HG02870 (cell line): ENCODE measurements at regions not wholly inside any gene's neighbourhood (a gene's known extent, or its start where the extent isn't known, plus 50 kb on each side); places are given as distances from the start of the nearest gene placed in this dataset.

Source experiments
- ATAC-seq: cut with Tn5 transposase; IDR thresholded peaks from one replicate; pipeline ENCODE4 v1.9.1; 2021; ENCODE audit warnings: mild to moderate bottlenecking, moderate library complexity; ENCODE audit not compliant: unreplicated experiment

DNA sequence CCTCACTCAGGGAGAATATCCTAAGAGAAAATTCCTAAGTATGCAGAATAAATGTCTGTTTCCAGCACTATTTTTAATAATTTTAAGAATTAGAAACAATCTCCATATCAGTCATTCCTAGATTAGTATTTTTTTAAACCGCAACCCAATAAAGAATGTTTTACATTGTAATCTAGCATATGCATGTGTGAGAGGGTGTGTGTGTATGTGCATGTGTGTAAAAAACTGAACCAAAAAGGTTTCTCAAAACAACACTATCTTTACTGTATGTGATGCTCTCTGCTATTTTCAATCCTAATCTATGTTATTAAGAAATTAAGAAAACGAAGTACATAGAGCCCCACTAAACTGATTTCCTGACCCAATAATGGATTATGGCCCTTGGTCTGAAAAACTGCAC, 90.6 kb upstream of the AKIP1 start:
- no peak for ATAC-seq

DNA sequence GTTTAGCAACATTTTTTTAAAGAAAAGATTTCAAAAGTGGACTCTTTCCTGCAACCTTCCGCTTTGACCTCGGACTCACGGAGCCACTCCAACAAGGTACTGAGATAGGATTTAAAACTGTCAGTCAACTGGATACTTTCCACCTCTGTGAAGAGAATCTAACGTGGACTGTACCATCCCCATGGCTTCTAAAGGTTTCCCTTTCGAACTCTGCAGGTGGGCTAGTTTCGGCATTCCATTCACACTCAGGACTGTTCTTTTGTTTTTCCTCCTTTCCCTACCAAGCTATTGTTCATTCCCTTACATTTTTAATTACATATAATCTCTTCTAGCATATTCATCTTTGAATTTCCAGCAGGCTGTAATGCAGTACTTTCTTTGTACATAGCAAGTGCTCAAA, 88.5 kb upstream of the AKIP1 start:
- no peak for ATAC-seq

DNA sequence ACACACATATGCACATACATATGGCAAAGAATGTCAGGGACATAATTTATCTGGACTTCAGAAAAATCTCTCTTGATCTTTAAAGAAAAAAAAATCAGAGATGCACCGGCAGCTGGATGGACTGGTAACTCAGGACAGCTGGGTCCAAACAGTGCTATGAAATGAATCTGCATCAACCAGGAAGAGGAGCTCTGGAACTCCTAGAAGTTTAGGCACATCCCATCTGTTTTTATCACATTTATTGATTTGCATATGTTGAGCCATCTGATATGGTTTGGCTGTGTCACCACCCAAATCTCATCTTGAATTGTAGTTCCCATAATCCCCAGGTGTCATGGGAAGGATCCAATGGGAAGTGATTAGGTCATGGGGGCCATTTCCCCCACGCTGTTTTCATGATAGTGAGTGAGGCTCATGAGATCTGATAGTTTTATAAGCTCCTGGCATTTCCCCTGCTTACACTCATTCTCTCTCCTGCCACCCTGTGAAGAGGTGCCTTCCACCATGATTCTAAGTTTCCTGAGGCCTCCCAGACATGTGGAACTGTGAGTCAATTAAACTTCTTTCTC, 87.7 kb upstream of the AKIP1 start:
- ATAC-seq: no peak

DNA sequence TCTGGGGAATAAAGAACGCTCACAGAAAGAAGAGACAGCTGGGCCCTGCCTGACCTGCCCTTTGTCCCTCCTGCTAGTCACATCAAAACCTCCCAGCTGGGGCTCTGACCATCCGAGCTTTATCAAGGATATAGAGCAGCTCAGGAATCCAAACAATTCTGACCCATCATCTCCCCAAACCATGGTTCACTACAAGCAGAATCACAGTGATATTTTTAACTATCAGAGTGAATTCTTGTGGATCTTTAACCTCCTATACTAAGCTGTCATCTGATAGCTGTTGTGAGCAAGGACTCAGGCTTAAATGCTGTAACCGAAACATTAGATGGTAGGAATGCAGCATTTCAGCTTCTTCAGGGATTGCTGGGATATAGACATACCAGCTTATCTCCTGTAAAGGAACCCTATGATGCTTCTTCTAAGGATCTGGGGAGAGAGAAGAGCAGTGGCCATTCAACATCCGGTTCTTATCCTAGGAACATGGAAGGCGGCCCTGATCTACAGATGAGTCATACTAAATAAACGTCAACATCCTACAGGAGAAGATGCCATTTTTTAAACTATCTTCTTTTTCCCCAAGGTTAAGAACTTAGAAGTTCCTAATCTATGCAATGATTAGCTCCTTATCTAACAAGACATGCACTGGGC, 84.7 kb upstream of the AKIP1 start:
- ATAC-seq: no peak

DNA sequence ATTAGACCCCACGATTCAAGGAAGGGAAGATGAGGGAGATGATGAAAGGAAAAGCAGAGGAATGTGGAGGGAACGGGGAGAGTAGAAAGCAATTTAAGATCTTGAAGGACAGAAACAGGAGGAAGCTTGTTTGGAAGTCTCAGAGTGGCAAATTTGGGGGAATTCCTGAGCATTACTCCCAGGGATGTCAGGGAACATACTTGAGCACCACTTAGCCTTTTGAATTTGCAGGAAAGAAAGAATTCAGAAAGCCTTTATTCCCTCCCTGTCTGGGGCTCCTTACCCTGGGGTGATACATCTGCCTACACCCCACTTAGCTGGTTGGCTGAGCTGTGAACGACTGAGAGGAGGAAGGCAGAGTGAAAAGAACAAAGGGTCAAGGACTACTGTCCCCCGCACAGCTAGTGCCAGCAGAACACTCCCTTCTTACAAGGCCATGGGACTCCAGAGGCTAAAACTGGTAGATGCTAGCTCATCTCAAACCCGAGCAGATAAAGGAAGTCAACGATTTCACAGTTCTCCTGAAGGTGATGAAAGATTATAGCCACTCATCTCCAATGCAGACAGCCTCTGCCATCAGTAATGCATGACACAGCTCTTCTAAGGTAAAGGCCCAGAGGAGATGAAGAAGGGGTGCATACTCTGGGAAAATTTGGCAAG, 84.0 kb upstream of the AKIP1 start:
- no peak for ATAC-seq

DNA sequence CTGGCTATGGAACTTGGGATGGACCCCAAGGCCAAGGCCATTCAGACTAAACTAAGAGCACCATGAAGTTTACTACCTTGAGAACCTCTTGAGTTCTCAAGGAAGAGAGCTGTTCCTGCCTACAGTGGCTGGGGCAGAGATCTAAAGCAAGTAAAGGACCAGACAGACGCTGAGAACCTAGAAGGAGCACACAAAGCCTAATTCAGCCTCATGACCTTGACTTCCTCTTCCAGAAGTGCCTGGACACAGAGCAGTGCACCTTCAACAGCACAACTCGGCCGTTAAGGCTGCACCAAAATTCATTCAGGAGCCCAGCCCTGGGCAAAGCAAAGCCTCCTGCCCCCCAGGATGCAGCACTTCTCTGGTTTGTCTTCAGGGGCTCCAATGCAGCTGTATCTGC, 82.9 kb upstream of the AKIP1 start:
- no peak for ATAC-seq

DNA sequence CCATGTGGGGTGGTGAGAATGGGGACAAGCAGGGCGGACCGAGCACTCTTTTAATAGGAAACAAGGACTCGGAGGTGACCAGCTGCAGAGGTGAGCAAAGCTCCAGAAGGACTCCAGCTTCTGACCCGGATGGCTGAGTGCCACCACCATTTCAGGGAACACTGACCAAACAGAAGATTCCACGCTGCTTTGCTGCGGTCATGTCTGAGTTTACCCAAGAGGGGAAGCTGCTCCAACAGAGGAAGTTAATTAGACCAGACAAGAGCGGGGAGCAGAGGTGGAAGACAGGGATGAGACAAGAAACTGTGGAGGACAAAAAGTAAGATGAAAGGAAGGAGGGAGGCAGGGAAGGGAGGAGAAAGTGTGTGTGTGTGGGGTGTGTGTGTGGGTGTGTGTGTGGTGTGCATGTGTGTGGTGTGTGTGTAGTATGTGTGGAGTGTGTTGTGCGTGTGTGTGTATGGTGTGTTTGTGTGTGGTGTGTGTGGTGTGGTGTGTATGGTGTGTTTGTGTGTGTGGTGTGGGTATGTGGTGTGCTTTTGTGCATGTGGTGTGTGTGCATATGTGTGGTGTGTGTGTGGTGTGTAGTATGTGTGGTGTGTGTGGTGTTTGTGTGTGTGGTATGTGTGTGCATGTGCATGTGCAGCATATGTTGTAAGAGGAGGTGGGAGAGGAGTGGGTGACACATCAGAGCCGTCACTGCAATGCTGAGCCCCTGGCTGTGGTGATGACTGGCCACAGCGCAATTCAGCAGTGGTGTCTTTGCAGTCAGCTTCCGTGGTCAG, 82.2 kb upstream of the AKIP1 start:
- no peak for ATAC-seq

DNA sequence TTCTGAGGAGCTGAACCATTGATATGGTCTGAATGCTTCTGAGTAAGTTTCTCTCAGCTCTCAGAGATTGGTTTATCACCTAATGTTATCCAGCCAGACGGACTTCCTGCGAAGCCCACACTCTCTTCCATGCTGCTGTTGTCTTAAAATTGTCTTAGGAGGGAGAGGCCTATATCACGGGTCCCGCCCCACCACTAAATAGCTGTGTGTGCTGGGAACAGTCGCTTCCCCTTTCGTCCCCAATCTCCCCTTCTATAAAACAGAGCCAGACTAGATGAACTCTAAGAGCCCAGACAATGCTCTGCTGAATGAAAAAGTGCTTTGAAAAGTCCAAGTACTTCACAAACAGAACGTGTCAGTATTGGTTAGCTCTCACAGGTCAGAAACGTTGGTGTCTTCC, 81.4 kb upstream of the AKIP1 start:
- no peak for ATAC-seq

DNA sequence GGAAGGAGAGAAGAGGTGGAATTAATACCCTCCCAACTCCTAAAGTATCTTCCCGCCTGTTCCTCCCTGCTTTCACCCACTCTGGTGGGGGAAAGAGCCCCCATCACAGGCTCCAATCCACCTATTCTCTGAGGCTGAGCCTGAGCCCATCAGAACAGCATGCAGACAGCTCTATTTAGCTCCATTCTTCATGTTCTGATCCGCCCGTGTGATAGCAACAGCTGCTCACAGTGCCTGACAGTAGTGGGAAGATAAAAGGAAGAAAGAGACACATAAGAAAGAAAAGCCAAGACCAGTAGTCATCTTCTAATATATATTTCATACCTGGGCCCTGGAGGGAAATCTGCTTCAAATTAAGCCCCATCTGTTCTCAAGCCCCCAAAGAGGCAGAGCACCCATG, 80.3 kb upstream of the AKIP1 start:
- ATAC-seq: no peak

DNA sequence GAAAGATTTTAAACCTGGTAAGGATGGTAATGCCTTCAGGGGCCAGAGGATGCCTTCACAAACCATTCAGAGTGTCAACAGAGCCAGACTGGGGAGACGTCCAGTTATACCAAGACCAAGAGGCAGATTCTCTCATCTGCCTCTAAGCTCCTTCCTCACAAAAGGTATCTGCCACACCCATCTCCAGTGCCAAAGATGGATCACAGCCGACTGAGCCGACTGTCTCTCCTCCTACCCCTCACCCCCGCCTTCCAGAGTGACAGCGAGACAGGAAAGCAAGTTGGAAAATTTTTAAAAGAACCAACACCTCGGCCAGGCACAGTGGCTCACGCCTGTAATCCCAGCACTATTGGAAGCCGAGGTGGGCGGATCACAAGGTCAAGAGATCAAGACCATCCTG, 79.1 kb upstream of the AKIP1 start:
- no peak for ATAC-seq

DNA sequence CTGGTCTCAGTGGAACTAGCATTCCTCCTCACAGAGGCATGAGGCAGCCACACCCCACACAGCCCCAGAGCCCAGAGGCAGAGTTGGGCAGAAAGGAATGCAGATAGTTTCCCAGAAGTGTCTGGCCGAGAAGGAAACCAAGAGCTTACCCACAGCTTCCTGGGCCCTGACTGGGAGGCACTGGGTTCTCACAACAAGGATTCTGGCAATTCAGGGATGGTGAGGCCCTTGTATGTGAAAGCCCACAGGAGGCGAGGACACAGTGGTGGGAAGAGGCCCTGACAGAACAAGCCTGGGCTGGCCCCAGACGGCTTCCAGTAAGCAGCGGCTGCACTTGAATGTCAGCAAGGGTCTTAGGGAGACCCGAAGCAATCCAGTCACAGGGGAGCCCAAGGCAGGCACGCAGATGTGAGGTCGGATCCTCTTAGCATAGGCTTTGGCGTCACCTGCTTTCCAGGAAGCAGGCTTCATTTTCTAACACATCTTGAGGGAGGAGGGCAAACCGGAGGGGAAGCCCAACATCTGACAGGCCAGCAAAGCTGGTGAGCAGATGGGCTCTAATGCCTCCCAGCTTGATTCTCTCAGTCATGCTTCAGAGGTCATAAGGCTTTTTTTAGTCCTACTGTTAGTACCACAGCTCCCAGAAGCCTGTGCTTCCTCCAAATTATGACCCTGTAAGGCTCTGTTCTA, 78.3 kb upstream of the AKIP1 start:
- ATAC-seq: peak; percentile 89

DNA sequence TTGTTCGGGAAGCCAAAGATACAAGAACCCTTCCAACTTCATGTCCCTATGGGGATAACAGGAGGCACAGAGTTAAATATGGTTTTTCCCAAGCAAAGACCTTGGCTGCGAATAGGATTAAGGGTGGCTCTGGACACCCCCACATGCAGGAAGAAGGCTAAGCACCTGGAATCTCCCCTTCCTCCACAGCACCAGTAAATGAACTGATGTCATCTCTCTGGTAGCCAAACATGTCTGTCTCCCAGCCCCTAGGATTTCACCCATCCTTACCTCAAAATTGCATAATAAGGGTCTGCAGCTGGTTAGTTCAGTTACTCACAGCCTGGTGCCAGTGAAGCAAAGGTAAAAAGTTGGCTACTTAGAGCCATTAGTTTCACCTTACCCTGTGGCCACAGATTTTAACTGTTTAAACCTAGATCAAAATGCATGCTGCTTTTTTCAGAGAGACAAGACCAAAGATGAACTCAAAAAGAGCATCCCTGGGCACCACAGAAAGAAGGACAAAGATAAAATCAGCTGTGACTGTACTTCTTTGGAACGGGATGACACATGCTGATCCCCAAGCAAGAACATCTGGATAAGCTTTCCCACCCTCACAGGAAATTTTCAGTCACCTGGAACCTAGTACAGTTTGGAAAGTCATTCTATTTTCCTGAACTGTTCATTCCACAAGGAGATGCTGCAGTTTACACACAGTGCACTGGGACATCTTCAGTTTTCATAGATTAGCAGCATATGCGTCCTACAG, 77.2 kb upstream of the AKIP1 start:
- ATAC-seq: no peak

DNA sequence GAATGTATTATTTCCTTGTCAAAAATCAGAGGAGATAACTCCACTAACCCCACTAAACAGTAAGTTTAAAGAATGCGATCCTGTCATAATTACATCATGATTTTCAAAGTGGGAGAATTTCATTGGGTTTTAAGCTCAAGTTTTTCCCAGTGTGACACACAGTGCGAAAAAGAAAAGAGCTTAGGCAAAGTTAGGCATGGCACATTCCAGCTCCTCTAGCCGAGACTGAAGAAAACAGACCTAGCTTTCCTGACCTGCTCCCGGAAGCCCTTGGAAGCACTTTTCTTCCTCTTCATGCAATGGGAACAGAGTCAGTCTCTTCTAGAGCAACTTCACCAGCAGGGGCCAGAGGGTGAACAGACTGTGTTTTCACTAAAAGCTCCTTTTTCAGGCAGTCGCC, 76.6 kb upstream of the AKIP1 start:
- no peak for ATAC-seq

DNA sequence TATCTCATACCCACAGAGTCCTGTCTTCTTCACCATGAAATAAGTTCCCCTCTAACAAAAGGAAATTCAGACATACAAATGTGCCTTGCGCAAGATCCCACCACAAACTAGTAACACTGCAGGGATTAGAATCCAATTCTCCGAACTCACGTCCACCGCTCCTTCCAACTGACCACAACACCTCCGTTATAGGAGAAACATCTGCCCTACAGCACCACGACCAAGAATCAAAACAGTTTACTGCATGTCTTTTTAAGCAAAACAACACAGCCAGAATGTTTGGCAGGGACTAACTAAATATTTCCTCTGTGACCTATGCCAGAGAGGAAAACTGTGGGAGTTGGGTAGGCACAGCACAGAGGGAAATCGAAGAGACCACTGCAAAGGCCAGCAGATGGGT, 72.7 kb upstream of the AKIP1 start:
- ATAC-seq: no peak

DNA sequence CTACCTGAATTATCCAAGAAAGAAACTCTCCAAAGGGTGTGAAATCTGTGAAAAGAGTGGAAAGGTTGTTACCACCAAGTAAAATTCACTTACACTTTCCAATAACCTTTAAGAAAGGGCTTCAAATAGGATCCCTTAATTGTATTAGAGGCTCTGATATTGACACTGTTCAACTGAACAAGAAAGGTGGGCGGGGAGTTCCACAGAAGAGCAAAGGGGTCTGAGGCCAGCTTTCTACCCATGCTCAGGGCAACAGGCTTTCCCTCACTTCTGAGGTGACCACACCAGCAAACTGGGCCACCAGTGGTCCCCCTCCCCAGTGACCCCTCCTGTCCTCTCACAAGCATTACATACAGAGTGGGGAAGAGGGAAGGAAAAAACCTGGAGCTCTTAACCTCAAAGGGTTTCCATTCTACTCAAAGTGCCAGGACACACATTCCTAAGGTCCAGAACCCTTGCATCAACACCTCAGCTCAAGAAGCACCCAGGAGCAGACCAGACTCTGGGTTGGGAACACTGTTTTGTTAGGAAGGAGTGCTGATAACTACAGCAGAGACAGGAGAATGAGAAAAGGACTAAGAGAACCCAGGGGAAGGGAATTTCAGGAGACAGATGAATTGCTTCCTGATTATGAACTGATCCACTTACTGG, 71.6 kb upstream of the AKIP1 start:
- no peak for ATAC-seq

DNA sequence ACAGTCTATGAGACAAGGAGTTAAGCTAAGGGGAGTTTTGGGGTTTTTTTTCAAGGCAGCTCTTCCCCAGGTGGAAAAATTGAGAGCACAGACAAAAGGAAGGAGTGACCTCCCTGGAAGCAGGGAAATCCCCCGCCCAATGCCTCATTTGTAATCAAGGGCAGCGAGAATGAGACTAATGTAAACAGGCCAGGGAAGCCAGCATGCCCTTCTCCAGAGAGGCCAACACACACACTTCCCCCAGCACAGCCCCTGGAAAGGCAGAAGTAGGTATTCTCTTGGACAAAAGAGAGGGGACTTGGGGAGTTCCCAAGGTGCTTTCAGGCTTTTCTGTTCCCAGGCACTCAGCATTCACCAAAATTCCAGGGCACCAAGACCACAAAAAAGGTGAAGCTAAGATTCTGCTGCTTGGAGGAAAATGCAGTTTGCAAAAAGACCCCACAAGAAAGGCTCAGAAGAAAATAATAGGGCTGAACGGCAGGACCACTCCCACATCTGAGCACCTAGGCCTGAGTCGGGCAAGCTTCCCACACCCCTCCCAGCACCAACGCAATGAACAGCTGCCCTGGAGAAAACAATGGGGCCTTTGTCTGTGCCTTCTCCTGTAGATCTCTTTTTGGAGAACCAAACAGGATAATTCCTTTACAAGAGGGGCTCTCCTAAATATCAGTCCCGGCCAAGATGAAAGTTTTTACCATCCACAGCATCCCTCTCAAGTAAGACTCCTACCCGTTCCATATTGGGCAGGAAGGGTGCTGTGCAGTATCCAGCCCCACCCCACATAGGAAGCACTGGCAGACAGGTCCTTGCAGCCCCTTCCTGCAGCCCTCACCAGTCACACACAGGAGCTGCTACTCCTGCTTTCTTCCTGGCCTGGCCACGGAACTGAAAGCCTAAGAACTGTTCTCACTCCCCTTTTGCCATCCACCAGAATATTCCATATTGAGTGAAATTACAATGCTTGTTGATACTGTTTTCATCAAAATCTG, 70.7 kb upstream of the AKIP1 start:
- no peak for ATAC-seq

DNA sequence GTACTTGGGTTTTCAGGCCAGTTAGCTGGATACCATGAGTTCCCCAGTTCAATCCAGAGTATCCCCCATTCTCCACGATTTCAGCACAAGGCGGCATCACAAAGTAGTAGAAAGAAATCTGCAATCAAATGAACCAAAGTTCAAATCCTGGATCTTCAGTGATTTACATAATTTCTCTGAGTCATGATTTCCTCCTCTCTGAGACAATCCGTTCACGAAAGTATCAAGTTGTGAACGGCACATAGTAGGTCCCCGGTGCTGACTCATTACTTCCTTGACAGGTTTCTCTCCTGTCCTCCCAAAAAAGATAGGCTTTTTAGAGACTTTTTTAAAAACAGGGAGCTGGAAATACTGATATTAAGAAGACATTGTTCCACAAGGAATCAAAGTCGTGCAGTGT, 69.1 kb upstream of the AKIP1 start:
- ATAC-seq: no peak

DNA sequence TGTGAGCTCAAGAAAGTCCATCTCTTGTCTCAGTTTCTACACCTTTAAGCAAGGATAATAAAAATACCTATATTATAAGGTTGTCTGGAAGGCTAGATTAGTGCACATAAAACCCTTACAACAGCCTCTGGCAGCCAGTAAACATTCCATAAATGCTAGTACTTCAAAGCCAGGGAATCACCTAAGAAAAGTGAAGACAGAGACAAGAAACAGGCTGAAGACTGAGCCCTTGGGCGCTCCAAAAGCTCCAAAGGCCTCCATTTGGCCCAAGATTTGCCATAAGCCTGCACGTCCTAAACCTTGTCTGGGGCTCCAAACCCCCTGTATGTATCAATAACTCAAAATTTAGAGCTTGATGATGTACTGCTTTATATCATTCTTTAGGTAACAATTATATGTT, 52.2 kb upstream of the AKIP1 start:
- ATAC-seq: no peak
